H1 (cell line): ENCODE measurements at regions not wholly inside any gene's neighbourhood (a gene's known extent, or its start where the extent isn't known, plus 50 kb on each side); places are given as distances from the start of the nearest gene placed in this dataset.

Experiments
- CTCF ChIA-PET: fragments of 300-600 bp; sonication (Branson Sonifier 250); formaldehyde crosslinking; loops from one replicate; lab custom pipeline; 2021; ENCODE audit not compliant: partially characterized antibody; lab: Charles Lee
- POLR2A ChIA-PET: fragments of 300-600 bp; sonication (Branson Sonifier 250); formaldehyde crosslinking; loops from one replicate; lab custom pipeline; 2021; ENCODE audit warnings: inconsistent platforms; ENCODE audit not compliant: partially characterized antibody; lab: Charles Lee
- DNase-seq, 2 experiments: peaks; one replicate each; pipeline versions ENCODE4 v3.0.0 to v3.0.0-alpha.2; 2010 to 2022; ENCODE audit warnings: low spot score in 2 of 2, low read depth in 1 of 2, mixed read lengths in 1 of 2
- FAIRE-seq: peaks from 2 replicates; lab custom pipeline; 2011; peaks lifted over from hg19 to GRCh38; lab: Jason Lieb, UNC
- H2AFZ ChIP-seq: 2 replicates; pipeline ENCODE4 v1.8.1; 2012; ENCODE audit warnings: low read length, inconsistent platforms
- H2AK5ac ChIP-seq: 2 replicates; pipeline ENCODE4 v1.6.1; 2013; ENCODE audit warnings: low read depth, low read length
- H2BK120ac ChIP-seq: replicated peaks from 2 replicates; pipeline ENCODE3; 2013; ENCODE audit warnings: low read depth, low read length, inconsistent platforms
- H2BK12ac ChIP-seq: 2 replicates; pipeline ENCODE4 v1.6.1; 2013; ENCODE audit warnings: low read depth, low read length
- H2BK15ac ChIP-seq: 2 replicates; pipeline ENCODE4 v1.6.1; 2013; ENCODE audit warnings: low read length
- H2BK20ac ChIP-seq: 2 replicates; pipeline ENCODE4 v1.6.1; 2013; ENCODE audit warnings: low read length
- H2BK5ac ChIP-seq: 2 replicates; pipeline ENCODE4 v1.6.1; 2013; ENCODE audit warnings: low read depth, low read length
- H3K14ac ChIP-seq: 2 replicates; pipeline ENCODE4 v1.6.1; 2013; ENCODE audit warnings: inconsistent platforms; ENCODE audit not compliant: insufficient read length
- H3K18ac ChIP-seq: 2 replicates; pipeline ENCODE4 v1.6.1; 2013; ENCODE audit warnings: low read length; ENCODE audit errors: extremely low read depth
- H3K23ac ChIP-seq: 2 replicates; pipeline ENCODE4 v1.6.1; 2013; ENCODE audit warnings: inconsistent platforms; ENCODE audit not compliant: insufficient read length
- H3K23me2 ChIP-seq: 2 replicates; pipeline ENCODE4 v1.6.1; 2013; ENCODE audit warnings: low read depth, low read length
- H3K27ac ChIP-seq: 2 replicates; pipeline ENCODE4 v1.6.1; 2011; ENCODE audit warnings: low read depth, low read length, inconsistent platforms
- H3K27me3 ChIP-seq, 4 experiments: replicated peaks in 1 of 4; 1 replicate in 1 of 4; 2 replicates in 3 of 4; pipeline versions ENCODE4 v1.6.1 to v1.8.1; 2011 to 2013; ENCODE audit warnings: low read length in 3 of 4, mild to moderate bottlenecking in 3 of 4, inconsistent platforms in 2 of 4, mixed read lengths in 2 of 4, moderate library complexity in 1 of 4; ENCODE audit not compliant: control insufficient read depth in 3 of 4, insufficient read depth in 3 of 4; ENCODE audit errors: extremely low read depth in 1 of 4
- H3K36me3 ChIP-seq, 4 experiments: 2 replicates each; pipeline versions ENCODE4 v1.6.1 to v1.8.1; 2011 to 2013; ENCODE audit warnings: mild to moderate bottlenecking in 4 of 4, low read length in 3 of 4, moderate library complexity in 2 of 4, control low read depth in 1 of 4, inconsistent platforms in 1 of 4; ENCODE audit not compliant: insufficient read depth in 4 of 4, control insufficient read depth in 2 of 4
- H3K4ac ChIP-seq: replicated peaks from 2 replicates; pipeline ENCODE3; 2013; ENCODE audit warnings: low read length, low read depth, mixed read lengths, inconsistent platforms; ENCODE audit not compliant: insufficient read length
- H3K4me1 ChIP-seq, 4 experiments: replicated peaks in 1 of 4; 1 replicate in 1 of 4; 2 replicates in 3 of 4; pipeline versions ENCODE4 v1.6.1 to v1.8.1; 2011 to 2013; ENCODE audit warnings: low read length in 3 of 4, inconsistent platforms in 2 of 4, mixed read lengths in 1 of 4; ENCODE audit not compliant: insufficient read depth in 4 of 4, control insufficient read depth in 3 of 4
- H3K4me2 ChIP-seq, 2 experiments: 2 replicates each; pipeline versions ENCODE4 v1.6.1 to v1.8.1; 2011 to 2013; ENCODE audit warnings: low read depth in 2 of 2, low read length in 2 of 2, control low read depth in 1 of 2, inconsistent platforms in 1 of 2, mild to moderate bottlenecking in 1 of 2; ENCODE audit not compliant: insufficient read depth in 1 of 2
- H3K4me3 ChIP-seq, 4 experiments: fragments of 200-600, 300-600 bp in 1 of 4; sonication (generic), shearing (Covaris generic), sonication (Bioruptor Twin) in 1 of 4; 2 replicates each; pipeline versions ENCODE4 v1.5.1 to v1.8.1; 2011 to 2016; ENCODE audit warnings: low read length in 4 of 4, low read depth in 3 of 4, control low read depth in 2 of 4, inconsistent platforms in 2 of 4, mild to moderate bottlenecking in 2 of 4, mixed read lengths in 1 of 4, moderate library complexity in 1 of 4; ENCODE audit not compliant: insufficient read depth in 2 of 4; ENCODE audit errors: extremely low read depth in 1 of 4
- H3K56ac ChIP-seq: replicated peaks from 2 replicates; pipeline ENCODE3; 2013; ENCODE audit warnings: low read depth, mild to moderate bottlenecking, mixed read lengths, low read length, inconsistent platforms; ENCODE audit not compliant: insufficient read length
- H3K79me1 ChIP-seq: 2 replicates; pipeline ENCODE4 v1.6.1; 2013; ENCODE audit warnings: low read depth, low read length, control low read depth
- H3K79me2 ChIP-seq, 2 experiments: 2 replicates each; pipeline versions ENCODE4 v1.6.1 to v1.8.1; 2012 to 2013; ENCODE audit warnings: low read length in 2 of 2, mild to moderate bottlenecking in 2 of 2, inconsistent platforms in 1 of 2; ENCODE audit not compliant: insufficient read depth in 2 of 2, control insufficient read depth in 1 of 2
- H3K9ac ChIP-seq, 4 experiments: replicated peaks in 1 of 4; 1 replicate in 1 of 4; 2 replicates in 3 of 4; pipeline versions ENCODE4 v1.6.1 to v1.8.1; 2011 to 2013; ENCODE audit warnings: low read depth in 3 of 4, low read length in 3 of 4, control low read depth in 2 of 4, mild to moderate bottlenecking in 2 of 4, moderate library complexity in 2 of 4, inconsistent platforms in 1 of 4; ENCODE audit errors: extremely low read depth in 1 of 4
- H3K9me3 ChIP-seq, 2 experiments: 2 replicates each; pipeline versions ENCODE4 v1.6.1 to v1.8.1; 2012 to 2013; ENCODE audit warnings: mild to moderate bottlenecking in 2 of 2, moderate library complexity in 2 of 2, control low read depth in 1 of 2, inconsistent platforms in 1 of 2, low read depth in 1 of 2, low read length in 1 of 2, mixed read lengths in 1 of 2; ENCODE audit not compliant: insufficient read depth in 2 of 2
- H4K20me1 ChIP-seq, 2 experiments: replicated peaks in 1 of 2; 2 replicates each; pipeline versions ENCODE3 to v1.8.1; 2011 to 2013; ENCODE audit warnings: inconsistent platforms in 2 of 2, low read length in 2 of 2, mild to moderate bottlenecking in 1 of 2; ENCODE audit not compliant: insufficient read depth in 2 of 2, control insufficient read depth in 1 of 2
- H4K5ac ChIP-seq: 2 replicates; pipeline ENCODE4 v1.6.1; 2013; ENCODE audit warnings: low read length, low read depth, mixed read lengths, inconsistent platforms; ENCODE audit not compliant: insufficient read length
- H4K8ac ChIP-seq: 2 replicates; pipeline ENCODE4 v1.8.0; 2013; ENCODE audit warnings: mild to moderate bottlenecking, moderate library complexity, low read length, inconsistent platforms; ENCODE audit not compliant: insufficient read depth; ENCODE audit errors: extremely low read depth
- H4K91ac ChIP-seq: replicated peaks from 2 replicates; pipeline ENCODE3; 2013; ENCODE audit warnings: low read length, mixed read lengths, inconsistent platforms; ENCODE audit not compliant: insufficient read length
- BCL11A ChIP-seq, 2 experiments: IDR thresholded peaks; one replicate each; pipeline ENCODE4 v1.6.1; 2011; ENCODE audit warnings: low read depth in 2 of 2, low read length in 2 of 2, mild to moderate bottlenecking in 2 of 2
- CEBPB ChIP-seq: IDR thresholded peaks from 2 replicates; pipeline ENCODE4 v1.6.1; 2012; ENCODE audit warnings: low read depth, low read length
- JUN ChIP-seq: IDR thresholded peaks from 2 replicates; pipeline ENCODE4 v1.6.1; 2011; ENCODE audit warnings: low read depth, mild to moderate bottlenecking, improper control_type of control experiment, low read length
- KDM4A ChIP-seq: IDR thresholded peaks from one replicate; pipeline ENCODE4 v1.7.1; 2012; ENCODE audit warnings: low read depth, mild to moderate bottlenecking, moderate library complexity, low read length, inconsistent platforms; ENCODE audit not compliant: severe bottlenecking
- WGBS, 2 experiments: shearing (Covaris generic) in 1 of 2; methylation state at CpG; one replicate each; pipeline versions ENCODE4 v1.1.6 to v1.1.7; 2013 to 2015; ENCODE audit warnings: low lambda C conversion rate in 2 of 2, mixed read lengths in 2 of 2, inconsistent platforms in 1 of 2, low coverage in 1 of 2, missing lambda C conversion rate in 1 of 2; ENCODE audit not compliant: insufficient replicate concordance in 2 of 2, insufficient coverage in 1 of 2, insufficient read length in 1 of 2; ENCODE audit errors: extremely low coverage in 1 of 2, missing lambda C conversion rate in 1 of 2; 5-methylcytosine and 5-hydroxymethylcytosine counted together

DNA sequence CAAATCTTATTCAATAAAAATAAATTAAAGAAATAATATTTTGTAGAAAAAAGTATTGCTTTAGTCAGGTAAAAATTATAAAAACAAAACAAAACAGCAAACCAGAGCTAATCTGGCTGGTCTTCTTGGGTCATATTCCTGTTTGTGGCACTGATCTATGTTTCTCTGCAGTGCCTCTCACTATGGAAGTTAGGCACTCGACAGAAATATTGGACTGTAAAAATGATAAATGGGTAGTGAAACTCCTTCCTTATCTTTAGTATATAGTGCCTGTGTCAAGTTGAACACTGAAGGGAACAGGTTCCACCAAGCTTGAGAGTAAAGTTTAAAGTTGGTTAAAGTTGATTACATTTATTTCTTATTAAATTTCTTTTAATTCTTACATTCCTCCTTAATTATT is 1195.6 kb upstream of the GBE1 start:
- Histone ChIP-seq H3K27ac (no peak overlapping the region), H3K4me1 (no peaks in the 10 kb centered on the region), H3K23me2 (no peaks in the 10 kb centered on the region), H4K8ac (no peak overlapping the region), H4K5ac (no peak overlapping the region), H3K14ac (no peak overlapping the region), H3K56ac (no peak overlapping the region), H2BK5ac (no peak overlapping the region), H2BK15ac (no peak overlapping the region), H3K18ac (no peak overlapping the region), H3K36me3 (no peaks in the 10 kb centered on the region; a peak in 1 of 8 replicates), H3K79me1 (no peaks in the 10 kb centered on the region), H3K9me3 (0 out of 4 replicates have a peak, but pooled peaks cover 0 to 4% of the 10 kb centered on the region in 2 experiments), H4K20me1 (no peaks in the 10 kb centered on the region), H3K4ac (no peak overlapping the region), H2AFZ (no peak overlapping the region), H3K4me3 (no peak overlapping the region), H3K27me3 (no peaks in the 10 kb centered on the region), H4K91ac (no peak overlapping the region), H2AK5ac (no peak overlapping the region), H3K4me2 (no peak overlapping the region), H2BK12ac (no peak overlapping the region), H3K9ac (no peak overlapping the region), H2BK20ac (no peak overlapping the region), H2BK120ac (no peak overlapping the region), H3K79me2 (no peaks in the 10 kb centered on the region), H3K23ac (no peak overlapping the region)
- CTCF ChIA-PET, result no interaction called here
- WGBS, 2 experiments, result 100% methylated on average over 1 of the region's 1 CpG; no CpG with 5 or more reads in 1 of the 2 experiments
- TF ChIP-seq JUN (no peak), BCL11A (IDR thresholded peaks at IDR 0.05; ENCODE audit: low read depth in 2 of 2, low read length in 2 of 2) (no peak), KDM4A (no peak), CEBPB (no peak)
- DNase-seq, result no peak
- POLR2A ChIA-PET, result no interaction called here
- FAIRE-seq, result no peak
